ENCODE measurements at regions not wholly inside any gene's neighbourhood (a gene's known extent, or its start where the extent isn't known, plus 50 kb on each side); places are given as distances from the start of the nearest gene placed in this dataset.

GRCh38 chr2:18122544-18123210, 244.2 kb downstream of the KCNS3 start:
- DNase-seq, result no peak

- no peak for DNase-seq
Observed at GRCh38 chr2:18119883-18120282, 241.4 kb downstream of the KCNS3 start.

- no peak for DNase-seq
Observed at GRCh38 chr2:18118703-18119102, 240.2 kb downstream of the KCNS3 start.

GRCh38 chr2:18117592-18117991, 239.1 kb downstream of the KCNS3 start:
- peak; percentile 5 for DNase-seq

GRCh38 chr2:18110222-18110621, 231.8 kb downstream of the KCNS3 start:
- no peak for DNase-seq

- DNase-seq, result no peak
Observed at GRCh38 chr2:18106841-18107240, 228.4 kb downstream of the KCNS3 start.

GRCh38 chr2:18105929-18106328, 227.5 kb downstream of the KCNS3 start:
- DNase-seq, result no peak

GRCh38 chr2:18104595-18105224, 226.2 kb downstream of the KCNS3 start:
- DNase-seq, result no peak

GRCh38 chr2:18096836-18097405, 218.5 kb downstream of the KCNS3 start:
- no peak for DNase-seq

- DNase-seq, result no peak
Observed at GRCh38 chr2:18094277-18094676, 215.8 kb downstream of the KCNS3 start.

- no peak for DNase-seq
Observed at GRCh38 chr2:18093196-18093595, 214.7 kb downstream of the KCNS3 start.

GRCh38 chr2:18092760-18093159, 214.3 kb downstream of the KCNS3 start:
- DNase-seq, result no peak

GRCh38 chr2:18085593-18085992, 207.1 kb downstream of the KCNS3 start:
- no peak for DNase-seq

- DNase-seq, result no peak
Observed at GRCh38 chr2:18084376-18084775, 205.9 kb downstream of the KCNS3 start.

GRCh38 chr2:18083806-18084205, 205.3 kb downstream of the KCNS3 start:
- DNase-seq, result no peak

- DNase-seq, result no peak
Observed at GRCh38 chr2:18078216-18078615, 199.7 kb downstream of the KCNS3 start.

- no peak for DNase-seq
Observed at GRCh38 chr2:18077704-18078103, 199.2 kb downstream of the KCNS3 start.

GRCh38 chr2:18077231-18077630, 198.8 kb downstream of the KCNS3 start:
- DNase-seq, result no peak

- no peak for DNase-seq
Observed at GRCh38 chr2:18074476-18074875, 196.0 kb downstream of the KCNS3 start.

- DNase-seq, result no peak
Observed at GRCh38 chr2:18073601-18074000, 195.1 kb downstream of the KCNS3 start.

- no peak for DNase-seq
Observed at GRCh38 chr2:18067588-18068384, 189.3 kb downstream of the KCNS3 start.

- no peak for DNase-seq
Observed at GRCh38 chr2:18066894-18067293, 188.4 kb downstream of the KCNS3 start.

- DNase-seq, result no peak
Observed at GRCh38 chr2:18066066-18066465, 187.6 kb downstream of the KCNS3 start.

- no peak for DNase-seq
Observed at GRCh38 chr2:18065249-18065648, 186.8 kb downstream of the KCNS3 start.
